GM13976 (cell line): ENCODE measurements at regions not wholly inside any gene's neighbourhood (a gene's known extent, or its start where the extent isn't known, plus 50 kb on each side); places are given as distances from the start of the nearest gene placed in this dataset.

ENCODE experiments used
- DNase-seq: peaks from one replicate; pipeline ENCODE4 v3.0.0; 2012; ENCODE audit warnings: low spot score
- in situ Hi-C: fragments of 300-500 bp; cut with MboI; formaldehyde crosslinking; loops from one replicate; pipeline ENCODE4 v1.12.0; 2022; ENCODE audit warnings: low sequenced_read_pairs, mixed read lengths, inconsistent platforms; ENCODE audit not compliant: unreplicated experiment
- TF ChIP-seq, protein P1 (sequence below): IDR thresholded peaks from 2 replicates; pipeline ENCODE4 v1.5.1; 2012; ENCODE audit warnings: borderline replicate concordance, mild to moderate bottlenecking; ENCODE audit not compliant: insufficient read depth; ENCODE audit errors: extremely low read depth, missing control alignments, control extremely low read depth

DNA sequence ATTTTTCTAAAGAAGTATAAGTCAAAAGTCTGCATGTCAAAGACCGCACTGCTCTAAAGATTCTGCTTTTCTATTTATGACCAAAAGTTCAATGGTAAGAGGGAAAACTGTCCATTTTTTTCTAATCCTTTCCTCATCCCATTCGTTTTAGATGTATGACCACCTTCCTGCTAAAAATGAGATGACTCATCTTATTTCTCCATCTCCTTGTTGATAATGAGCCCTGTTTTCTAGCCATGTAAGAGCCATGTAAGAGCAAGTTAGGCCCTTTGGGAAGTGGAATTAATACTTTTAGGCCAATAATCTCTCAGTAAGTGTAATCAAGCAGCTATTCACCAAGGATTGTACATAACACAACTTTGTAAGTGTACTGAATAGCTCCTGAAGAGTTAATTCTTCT, 475.6 kb upstream of the B3GALT2 start:
- TF ChIP-seq, protein P1, sequence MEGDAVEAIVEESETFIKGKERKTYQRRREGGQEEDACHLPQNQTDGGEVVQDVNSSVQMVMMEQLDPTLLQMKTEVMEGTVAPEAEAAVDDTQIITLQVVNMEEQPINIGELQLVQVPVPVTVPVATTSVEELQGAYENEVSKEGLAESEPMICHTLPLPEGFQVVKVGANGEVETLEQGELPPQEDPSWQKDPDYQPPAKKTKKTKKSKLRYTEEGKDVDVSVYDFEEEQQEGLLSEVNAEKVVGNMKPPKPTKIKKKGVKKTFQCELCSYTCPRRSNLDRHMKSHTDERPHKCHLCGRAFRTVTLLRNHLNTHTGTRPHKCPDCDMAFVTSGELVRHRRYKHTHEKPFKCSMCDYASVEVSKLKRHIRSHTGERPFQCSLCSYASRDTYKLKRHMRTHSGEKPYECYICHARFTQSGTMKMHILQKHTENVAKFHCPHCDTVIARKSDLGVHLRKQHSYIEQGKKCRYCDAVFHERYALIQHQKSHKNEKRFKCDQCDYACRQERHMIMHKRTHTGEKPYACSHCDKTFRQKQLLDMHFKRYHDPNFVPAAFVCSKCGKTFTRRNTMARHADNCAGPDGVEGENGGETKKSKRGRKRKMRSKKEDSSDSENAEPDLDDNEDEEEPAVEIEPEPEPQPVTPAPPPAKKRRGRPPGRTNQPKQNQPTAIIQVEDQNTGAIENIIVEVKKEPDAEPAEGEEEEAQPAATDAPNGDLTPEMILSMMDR: no peak
- no peak for DNase-seq

GRCh38 chr1:193661385-193661784, 475.0 kb upstream of the B3GALT2 start:
- TF ChIP-seq, protein P1: no peak
- in situ Hi-C loops: no loop called here
- no peak for DNase-seq

More for the DNA sequence above, 475.6 kb upstream of the B3GALT2 start:
- in situ Hi-C loops: no loop called here

DNA sequence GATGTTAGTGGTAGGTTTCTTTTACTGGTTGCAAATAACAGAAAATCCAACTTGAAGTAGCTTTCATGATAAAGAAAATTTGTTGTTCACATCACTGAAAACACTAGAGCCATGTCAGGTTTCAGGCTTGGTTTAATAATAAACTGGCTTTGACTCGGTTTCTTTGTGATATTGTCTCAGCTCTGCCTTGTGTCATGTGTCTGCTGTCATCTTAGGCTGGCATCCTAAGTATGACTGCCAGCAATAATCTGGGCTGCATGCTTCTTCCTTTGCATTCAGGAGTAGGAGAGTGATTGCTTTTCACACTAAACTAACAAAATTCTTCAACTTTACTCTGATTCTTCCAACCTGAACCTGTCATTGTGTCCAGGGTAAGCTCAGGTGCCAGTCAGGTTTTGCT, 474.0 kb upstream of the B3GALT2 start:
- in situ Hi-C loops: no loop called here
- TF ChIP-seq, protein P1: no peak
- no peak for DNase-seq

DNA sequence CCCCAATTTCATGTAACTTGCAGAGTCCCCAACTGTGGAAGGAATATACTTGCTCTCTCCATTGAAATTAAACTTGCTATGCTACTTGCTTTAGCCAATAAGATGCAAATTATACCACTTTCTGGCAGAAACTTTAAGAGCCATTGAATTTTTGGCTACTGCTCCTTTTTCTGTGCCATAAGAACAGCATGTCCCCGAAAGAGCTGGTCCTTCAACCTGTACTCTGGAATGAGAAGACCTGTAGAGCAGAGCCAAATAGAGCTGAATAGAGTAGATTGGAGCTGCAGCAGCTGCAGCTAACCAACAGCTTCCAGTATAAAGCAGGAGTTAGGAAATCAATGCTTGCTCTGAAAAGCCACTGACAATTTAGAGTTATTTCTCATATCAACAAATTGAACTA, 472.3 kb upstream of the B3GALT2 start:
- in situ Hi-C loops: no loop called here
- TF ChIP-seq, protein P1: no peak

GRCh38 chr1:193658081-193658480, 471.7 kb upstream of the B3GALT2 start:
- TF ChIP-seq, protein P1: no peak
- in situ Hi-C loops: no loop called here
- DNase-seq: no peak

More for the DNA sequence above, 472.3 kb upstream of the B3GALT2 start:
- no peak for DNase-seq

- in situ Hi-C loops: no loop called here
- TF ChIP-seq, protein P1: no peak
These were observed 471.1 kb upstream of the B3GALT2 start for GRCh38 chr1:193657552-193657951.

GRCh38 chr1:193656841-193657240, 470.4 kb upstream of the B3GALT2 start:
- no peak for DNase-seq
- in situ Hi-C loops: no loop called here
- TF ChIP-seq, protein P1: no peak

More at GRCh38 chr1:193657552-193657951, 471.1 kb upstream of the B3GALT2 start:
- DNase-seq: no peak
